Upper lobe of right lung (tissue), 1 donor: ENCODE measurements at regions not wholly inside any gene's neighbourhood (a gene's known extent, or its start where the extent isn't known, plus 50 kb on each side); places are given as distances from the start of the nearest gene placed in this dataset.

Source experiments
- ATAC-seq: fragments of 200-7000 bp; cut with Tn5 transposase; one replicate; pipeline ENCODE4 v1.9.1; 2020; ENCODE audit warnings: mild to moderate bottlenecking, moderate library complexity
- DNase-seq: peaks from one replicate; pipeline ENCODE4 v3.0.0-alpha.2; 2020
- H3K27ac ChIP-seq: fragments of 200-600 bp; one replicate; pipeline ENCODE4 v1.8.0; 2022
- H3K27me3 ChIP-seq: fragments of 200-600 bp; one replicate; pipeline ENCODE4 v1.8.0; 2022; ENCODE audit warnings: mild to moderate bottlenecking
- H3K36me3 ChIP-seq: fragments of 200-600 bp; one replicate; pipeline ENCODE4 v1.8.0; 2022
- H3K4me1 ChIP-seq: fragments of 200-600 bp; one replicate; pipeline ENCODE4 v1.8.0; 2022
- H3K4me3 ChIP-seq: fragments of 200-600 bp; one replicate; pipeline ENCODE4 v1.8.0; 2022; ENCODE audit warnings: mild to moderate bottlenecking
- H3K9me3 ChIP-seq: fragments of 200-600 bp; one replicate; pipeline ENCODE4 v1.8.0; 2022
- intact Hi-C: fragments of 100-400 bp; cut with DNase I; formaldehyde crosslinking; loops from one replicate; pipeline ENCODE4 v1.11.0; 2022
- TF ChIP-seq, protein P1 (sequence below): fragments of 200-600 bp; IDR thresholded peaks from one replicate; pipeline ENCODE4 v1.8.0; 2022; ENCODE audit warnings: antibody characterized with exemption
- donor health status: DM: no; HTN: yes; CAD: no; lungs with severe emphysema.

DNA sequence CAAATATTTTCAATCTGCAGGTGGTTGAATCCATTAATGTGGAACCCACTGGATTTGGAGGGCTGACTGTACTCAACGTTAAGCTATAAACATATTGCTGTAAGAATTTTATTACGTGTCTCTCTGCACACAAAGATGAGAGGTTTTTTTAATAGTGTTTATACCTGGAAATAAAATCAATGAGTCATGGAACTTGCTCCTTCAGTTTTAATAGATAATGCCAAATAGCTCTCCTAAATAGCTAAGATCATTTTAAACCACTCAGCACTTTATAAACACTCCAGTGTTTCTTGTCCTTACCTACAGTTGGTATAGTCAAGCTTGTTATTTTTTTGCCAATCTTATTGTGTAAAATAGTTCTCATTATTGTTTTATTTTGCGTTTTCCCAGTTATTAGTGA, 455.6 kb upstream of the FZD8 start:
- DNase-seq, result no peak
- Histone ChIP-seq H3K4me1 (no peaks in the 10 kb centered on the region), H3K27ac (no peak overlapping the region), H3K36me3 (no peaks in the 10 kb centered on the region), H3K4me3 (no peak overlapping the region), H3K27me3 (no peaks in the 10 kb centered on the region), H3K9me3 (no peaks in the 10 kb centered on the region)
- TF ChIP-seq, protein P1, sequence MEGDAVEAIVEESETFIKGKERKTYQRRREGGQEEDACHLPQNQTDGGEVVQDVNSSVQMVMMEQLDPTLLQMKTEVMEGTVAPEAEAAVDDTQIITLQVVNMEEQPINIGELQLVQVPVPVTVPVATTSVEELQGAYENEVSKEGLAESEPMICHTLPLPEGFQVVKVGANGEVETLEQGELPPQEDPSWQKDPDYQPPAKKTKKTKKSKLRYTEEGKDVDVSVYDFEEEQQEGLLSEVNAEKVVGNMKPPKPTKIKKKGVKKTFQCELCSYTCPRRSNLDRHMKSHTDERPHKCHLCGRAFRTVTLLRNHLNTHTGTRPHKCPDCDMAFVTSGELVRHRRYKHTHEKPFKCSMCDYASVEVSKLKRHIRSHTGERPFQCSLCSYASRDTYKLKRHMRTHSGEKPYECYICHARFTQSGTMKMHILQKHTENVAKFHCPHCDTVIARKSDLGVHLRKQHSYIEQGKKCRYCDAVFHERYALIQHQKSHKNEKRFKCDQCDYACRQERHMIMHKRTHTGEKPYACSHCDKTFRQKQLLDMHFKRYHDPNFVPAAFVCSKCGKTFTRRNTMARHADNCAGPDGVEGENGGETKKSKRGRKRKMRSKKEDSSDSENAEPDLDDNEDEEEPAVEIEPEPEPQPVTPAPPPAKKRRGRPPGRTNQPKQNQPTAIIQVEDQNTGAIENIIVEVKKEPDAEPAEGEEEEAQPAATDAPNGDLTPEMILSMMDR, result no peak
- ATAC-seq, result no peak
- intact Hi-C loops, result no loop called here

DNA sequence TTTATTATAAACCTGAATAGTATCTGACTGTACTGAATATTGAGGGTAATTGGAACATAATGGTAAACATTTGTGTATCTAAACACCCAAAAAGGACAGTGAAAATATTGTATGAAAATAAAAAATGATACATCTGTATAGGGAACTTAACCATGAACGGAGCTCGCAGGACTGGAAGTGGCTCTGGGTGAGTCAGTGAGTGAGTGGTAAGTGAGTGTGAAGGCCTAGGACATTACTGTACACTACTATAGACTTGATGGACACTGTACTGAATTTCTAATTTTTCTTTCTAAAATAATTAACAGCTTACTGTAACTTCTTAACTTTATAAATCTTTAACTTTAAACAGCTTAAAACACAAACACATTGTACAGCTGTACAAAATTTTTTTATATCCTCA, 454.5 kb upstream of the FZD8 start:
- DNase-seq (no peak), ATAC-seq (no peak)
- H3K4me3 ChIP-seq, result no peak overlapping the region
- no peaks in the 10 kb centered on the region for H3K27me3 ChIP-seq
- H3K4me1 ChIP-seq, result no peaks in the 10 kb centered on the region
- H3K27ac ChIP-seq, result no peak overlapping the region
- intact Hi-C loops, result no loop called here
- H3K9me3 ChIP-seq, result no peaks in the 10 kb centered on the region
- TF ChIP-seq, protein P1, result no peak
- no peaks in the 10 kb centered on the region for H3K36me3 ChIP-seq

DNA sequence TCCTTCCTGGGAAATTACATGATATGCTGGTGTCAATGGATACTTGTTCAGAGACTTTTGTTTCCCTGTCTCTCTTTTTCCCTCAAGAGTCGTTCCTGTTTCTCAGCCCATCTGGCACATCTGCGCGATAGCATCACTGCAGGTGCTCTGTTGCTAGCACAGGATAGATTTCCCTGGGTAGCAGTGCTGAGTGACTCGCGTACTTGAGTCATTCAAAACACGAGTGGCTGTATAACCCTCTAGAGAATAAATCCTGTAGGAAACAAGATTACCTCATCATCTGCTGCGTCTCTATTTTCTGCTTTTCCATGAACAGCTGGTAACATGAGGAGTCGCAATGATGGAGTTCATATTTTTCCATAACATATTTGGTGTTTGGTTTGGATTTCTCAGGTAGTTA, 452.0 kb upstream of the FZD8 start:
- Histone ChIP-seq H3K4me3 (no peak overlapping the region), H3K36me3 (no peaks in the 10 kb centered on the region), H3K4me1 (no peaks in the 10 kb centered on the region), H3K9me3 (no peaks in the 10 kb centered on the region), H3K27ac (no peak overlapping the region), H3K27me3 (no peaks in the 10 kb centered on the region)
- TF ChIP-seq, protein P1, result no peak
- DNase-seq, result no peak
- intact Hi-C loops, result no loop called here
- ATAC-seq, result no peak

DNA sequence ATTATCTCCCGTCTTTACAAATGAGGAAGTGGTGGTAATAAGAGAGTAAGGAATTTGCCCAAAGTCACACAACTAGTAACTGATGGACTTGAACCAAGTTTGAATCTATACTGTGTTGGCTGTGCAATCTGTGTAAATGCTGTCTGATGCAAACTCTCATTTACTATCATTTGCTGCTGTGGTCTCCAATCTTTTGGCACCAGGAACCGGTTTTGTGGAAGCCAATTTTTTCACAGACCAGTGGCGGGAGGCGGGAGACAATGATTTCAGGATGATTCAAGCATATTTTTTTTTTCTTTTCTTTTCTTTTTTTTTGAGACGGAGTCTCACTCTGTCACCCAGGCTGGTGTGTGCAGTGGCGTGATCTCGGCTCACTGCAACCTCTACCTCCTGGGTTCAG, 450.0 kb upstream of the FZD8 start:
- Histone ChIP-seq H3K4me3 (no peak overlapping the region), H3K36me3 (no peaks in the 10 kb centered on the region), H3K27me3 (no peaks in the 10 kb centered on the region), H3K27ac (no peak overlapping the region), H3K9me3 (no peaks in the 10 kb centered on the region), H3K4me1 (no peaks in the 10 kb centered on the region)
- intact Hi-C loops, result no loop called here
- DNase-seq (no peak), ATAC-seq (no peak)
- TF ChIP-seq, protein P1, result no peak

DNA sequence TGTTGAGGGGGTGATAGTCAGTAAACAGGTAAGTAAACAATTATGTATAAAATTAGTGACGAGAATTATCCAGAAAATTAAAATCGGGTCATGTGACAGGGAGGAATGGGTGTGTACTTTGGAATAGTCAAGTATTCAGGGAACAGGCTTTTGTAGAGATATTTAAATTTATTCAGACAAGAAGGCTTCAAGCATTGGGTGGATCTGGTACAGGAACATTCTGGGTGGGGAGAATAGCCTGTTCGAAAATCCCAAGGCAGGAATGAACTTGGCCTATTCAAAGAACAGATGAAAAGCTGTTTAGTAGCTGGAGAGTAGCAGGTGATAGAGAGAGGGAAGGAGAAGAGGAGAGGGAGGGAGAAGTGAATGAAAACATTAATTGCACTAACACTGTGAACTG, 448.9 kb upstream of the FZD8 start:
- DNase-seq (no peak), ATAC-seq (no peak)

More for the DNA sequence above, 448.9 kb upstream of the FZD8 start:
- no peaks in the 10 kb centered on the region for H3K27me3 ChIP-seq
- no peaks in the 10 kb centered on the region for H3K36me3 ChIP-seq
- TF ChIP-seq, protein P1, result no peak
- intact Hi-C loops, result no loop called here
- no peak overlapping the region for H3K27ac ChIP-seq
- no peaks in the 10 kb centered on the region for H3K4me1 ChIP-seq
- no peaks in the 10 kb centered on the region for H3K9me3 ChIP-seq
- no peak overlapping the region for H3K4me3 ChIP-seq
